ENCODE measurements at regions not wholly inside any gene's neighbourhood (a gene's known extent, or its start where the extent isn't known, plus 50 kb on each side); places are given as distances from the start of the nearest gene placed in this dataset.

GRCh38 chr13:50682002-50682401, 161.5 kb downstream of the DLEU7 start:
- no peak for TF ChIP-seq EZH2 (IDR thresholded peaks at IDR 0.05; ENCODE audit: borderline replicate concordance)
- TF ChIP-seq CTCF (IDR thresholded peaks at IDR 0.05; ENCODE audit: poor library complexity) = no peak

Measured in hepatocyte (in vitro differentiated cells).